GM18909 (cell line): ENCODE measurements at regions not wholly inside any gene's neighbourhood (a gene's known extent, or its start where the extent isn't known, plus 50 kb on each side); places are given as distances from the start of the nearest gene placed in this dataset.
A peak's percentile ranks its signal among the peaks of the same experiment; 100 is the strongest.

Experiments used
- ATAC-seq: cut with Tn5 transposase; IDR thresholded peaks from one replicate; pipeline ENCODE4 v1.9.1; 2021; ENCODE audit warnings: mild to moderate bottlenecking; ENCODE audit not compliant: unreplicated experiment, poor library complexity

DNA sequence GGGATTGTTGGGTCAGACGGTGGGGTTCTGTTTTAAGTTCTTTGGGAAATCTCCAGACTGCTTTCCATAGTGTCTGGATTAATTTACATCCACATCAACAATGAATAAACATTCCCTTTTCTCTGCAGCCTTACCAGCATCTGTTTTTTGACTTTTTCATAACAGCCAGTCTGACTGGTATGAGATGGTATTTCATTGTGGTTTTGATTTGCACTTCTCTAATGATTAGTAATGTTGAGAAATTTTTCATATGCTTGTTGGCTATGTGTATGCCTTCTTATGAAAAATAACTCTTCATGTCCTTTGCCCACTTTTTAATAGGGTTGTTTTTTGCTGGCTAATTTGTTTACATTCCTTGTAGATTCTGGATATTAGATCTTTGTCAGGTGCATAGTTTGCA, 140.8 kb upstream of the CNTN1 start:
- no peak for ATAC-seq

DNA sequence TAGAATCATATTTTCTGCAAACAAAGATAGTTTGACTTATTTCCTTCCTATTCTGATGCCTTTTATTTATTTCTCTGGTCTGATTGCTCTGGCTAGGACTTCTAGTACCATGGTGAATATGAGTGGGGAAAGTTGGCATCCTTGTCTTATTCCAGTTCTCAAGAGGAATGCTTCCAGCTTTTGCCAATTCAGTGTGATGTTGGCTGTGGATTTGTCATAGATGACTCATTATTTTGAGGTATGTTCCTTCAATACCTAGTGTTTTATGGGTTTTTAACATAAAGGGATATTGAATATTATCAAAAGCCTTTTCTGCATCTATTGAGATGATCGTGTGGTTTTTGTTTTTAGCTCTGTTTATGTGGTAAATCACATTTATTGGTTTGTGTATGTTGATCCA, 139.4 kb upstream of the CNTN1 start:
- no peak for ATAC-seq

GRCh38 chr12:40557980-40558379, 134.3 kb upstream of the CNTN1 start:
- ATAC-seq, result no peak

DNA sequence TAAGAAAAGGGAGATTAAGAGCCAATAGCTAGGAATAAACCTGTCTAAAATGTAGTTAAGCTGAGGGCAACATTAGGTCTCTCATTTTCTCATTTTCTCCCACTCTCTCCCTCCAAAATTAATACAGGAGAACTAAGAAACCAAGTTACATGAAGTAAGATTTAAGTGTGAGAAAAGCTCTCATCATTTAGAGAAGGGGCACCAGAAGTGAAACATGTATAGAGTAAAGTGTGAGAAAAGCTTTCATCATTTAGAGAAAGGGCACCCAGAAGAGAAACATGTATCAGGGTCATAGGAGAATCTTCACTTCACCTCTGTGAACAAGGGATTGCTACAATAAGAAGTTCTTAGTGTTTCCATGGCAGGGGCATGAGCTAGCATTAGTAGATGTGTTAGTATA, 132.4 kb upstream of the CNTN1 start:
- peak; percentile 61 for ATAC-seq

DNA sequence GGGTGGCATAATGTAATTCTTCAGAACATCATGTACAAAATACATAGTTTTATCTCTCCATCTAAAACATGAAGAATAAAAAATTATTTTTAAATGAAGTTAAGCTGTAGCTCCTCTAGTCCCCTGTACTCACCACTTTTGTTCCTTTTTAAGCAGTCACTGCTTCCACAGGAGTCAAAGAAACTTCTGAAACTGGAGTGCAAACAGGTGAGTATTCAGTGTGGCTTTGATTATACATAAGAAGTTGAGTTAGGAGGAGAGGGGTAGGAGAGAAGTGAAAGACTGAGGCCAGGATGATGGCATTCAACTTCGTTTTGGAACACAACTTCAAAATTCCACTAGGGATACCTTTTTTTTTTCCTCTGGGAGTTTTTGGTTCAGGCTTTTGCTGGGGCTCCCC, 131.4 kb upstream of the CNTN1 start:
- peak; percentile 43 for ATAC-seq

DNA sequence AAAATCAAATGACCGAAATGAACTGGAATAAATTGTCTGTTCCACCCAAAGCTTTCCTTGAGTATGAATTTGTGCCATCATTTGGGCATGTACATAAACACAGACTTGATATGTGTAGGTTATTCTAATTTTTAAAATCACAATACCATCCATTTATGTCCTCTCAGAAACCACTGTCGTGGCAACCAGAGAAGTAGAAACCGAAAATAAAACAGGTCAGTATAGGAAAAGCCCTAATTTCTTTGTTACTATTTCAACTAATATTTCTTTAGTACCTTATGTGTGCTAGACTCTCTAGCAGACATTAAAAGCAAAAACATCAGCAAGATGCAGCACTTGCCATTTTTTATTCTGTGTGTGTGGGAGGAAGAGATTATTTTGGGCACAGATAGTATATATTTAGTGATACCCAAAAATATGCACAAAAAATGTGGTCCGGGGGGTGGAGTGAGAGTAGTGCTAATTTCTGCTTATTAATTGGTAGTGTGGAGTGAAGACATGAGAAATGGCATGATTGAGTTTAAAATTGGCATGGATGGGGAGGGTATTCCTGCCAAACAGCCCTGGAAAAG, 130.8 kb upstream of the CNTN1 start:
- ATAC-seq, result peak; percentile 52

- no peak for ATAC-seq
Observed at GRCh38 chr12:40565029-40565633, 127.1 kb upstream of the CNTN1 start.

DNA sequence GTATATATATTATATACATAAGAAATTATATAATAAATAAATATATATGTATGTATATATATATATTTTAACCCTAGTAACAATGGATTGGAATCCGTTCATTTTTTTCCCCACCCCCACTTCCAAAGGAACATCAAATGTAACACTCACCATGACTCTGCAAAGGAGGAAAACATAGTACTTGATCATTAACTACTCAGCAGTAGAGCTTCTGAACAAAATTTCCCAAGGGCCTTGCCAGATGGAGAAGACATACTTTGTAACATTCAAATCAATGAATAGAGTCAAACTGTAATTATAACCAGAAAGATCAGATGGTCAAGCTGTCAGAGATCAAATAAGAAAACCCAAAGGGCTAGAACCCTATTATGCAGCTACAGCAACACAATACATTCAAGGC, 126.0 kb upstream of the CNTN1 start:
- ATAC-seq, result no peak

- no peak for ATAC-seq
Observed at GRCh38 chr12:40569626-40570179, 122.5 kb upstream of the CNTN1 start.

DNA sequence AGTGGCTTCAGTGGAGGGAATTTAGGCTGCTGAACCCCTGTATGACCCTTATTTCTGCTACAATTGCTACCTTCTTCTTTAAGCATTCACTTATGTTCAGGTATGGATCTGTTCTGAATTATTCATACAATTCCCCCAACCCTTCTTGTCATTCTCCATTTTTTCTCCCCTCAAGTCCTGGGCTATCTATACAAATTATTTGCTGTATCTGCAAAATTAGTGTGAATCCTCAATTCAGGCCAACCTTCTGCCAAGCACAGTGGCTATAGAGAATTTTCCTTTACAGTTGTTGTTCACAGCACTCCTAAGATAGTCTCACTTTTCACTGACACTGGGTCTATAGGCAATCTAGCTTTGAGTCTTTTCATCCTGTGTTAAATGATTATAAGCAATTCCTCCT, 119.2 kb upstream of the CNTN1 start:
- ATAC-seq, result no peak

DNA sequence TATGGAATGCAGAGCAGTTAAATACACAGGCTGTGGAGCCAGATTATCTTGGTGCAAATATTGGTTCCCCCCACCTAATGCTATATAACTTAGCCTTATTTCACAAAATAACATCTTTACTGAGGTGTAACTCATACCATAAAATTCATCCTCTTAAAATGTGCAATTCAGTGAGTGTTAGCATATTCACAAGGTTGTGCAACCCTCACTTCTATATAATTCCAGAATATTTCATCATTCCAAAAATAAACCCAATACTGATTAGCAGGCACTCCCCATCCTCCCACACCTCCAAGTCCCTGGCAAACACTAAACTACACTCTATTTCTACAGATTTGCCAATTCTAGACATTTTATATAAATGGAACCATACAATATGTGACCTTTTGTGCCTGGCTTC, 116.3 kb upstream of the CNTN1 start:
- ATAC-seq, result no peak

DNA sequence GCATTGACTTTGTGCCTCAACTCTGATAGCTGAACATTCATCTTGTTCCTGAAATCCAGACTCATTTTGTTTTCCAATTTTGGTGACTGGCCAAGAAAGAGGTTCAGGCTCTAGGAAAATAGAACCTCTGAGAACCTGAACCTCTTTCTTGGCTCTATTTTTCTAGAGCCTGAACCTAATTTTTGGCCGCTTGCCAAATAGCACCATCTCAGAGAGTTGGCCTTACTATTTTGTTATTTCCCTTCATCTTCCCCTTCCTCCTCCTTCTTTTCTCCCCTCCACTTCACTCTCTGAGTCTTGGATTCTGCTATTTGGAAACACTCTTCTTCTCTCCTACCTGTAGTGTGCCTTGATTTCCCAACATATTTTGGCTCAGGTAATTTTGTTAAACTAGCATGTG, 114.4 kb upstream of the CNTN1 start:
- no peak for ATAC-seq

DNA sequence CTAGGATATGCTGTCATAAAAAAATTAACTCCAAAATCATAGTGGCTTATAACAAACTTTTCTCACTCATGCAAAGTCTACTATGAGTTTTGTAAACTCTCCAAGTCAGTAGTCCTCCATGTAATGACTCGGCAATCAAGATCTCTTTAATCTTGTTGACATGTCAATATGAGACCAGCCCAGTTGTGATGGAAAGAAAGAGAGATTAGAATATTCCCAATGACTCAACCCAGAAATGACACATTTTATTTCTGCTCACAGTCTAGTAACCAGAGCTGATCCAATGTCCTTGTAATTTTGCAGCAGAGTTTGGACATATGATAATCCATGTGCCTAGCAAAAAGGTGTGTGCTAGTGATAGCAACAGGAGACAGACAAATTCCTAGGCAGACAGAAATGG, 112.6 kb upstream of the CNTN1 start:
- no peak for ATAC-seq

DNA sequence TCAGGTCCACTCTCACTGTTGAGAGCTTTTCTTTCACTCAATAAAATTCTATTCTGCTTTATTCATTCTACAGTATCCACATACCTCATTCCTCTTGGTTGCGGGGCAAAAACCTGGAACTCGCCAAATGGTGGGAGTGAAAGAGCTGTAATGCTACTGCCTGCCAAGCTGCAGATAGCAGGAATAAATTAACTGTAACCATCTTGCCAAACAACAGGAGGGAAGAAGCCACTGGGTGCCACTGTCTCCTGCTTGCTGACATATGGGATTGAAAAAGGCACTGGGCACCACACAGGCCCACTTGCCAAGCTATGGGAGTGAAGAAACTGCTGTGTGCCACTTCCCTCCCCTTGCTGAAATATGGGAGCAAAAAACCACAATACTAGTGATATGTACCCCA, 111.9 kb upstream of the CNTN1 start:
- no peak for ATAC-seq

DNA sequence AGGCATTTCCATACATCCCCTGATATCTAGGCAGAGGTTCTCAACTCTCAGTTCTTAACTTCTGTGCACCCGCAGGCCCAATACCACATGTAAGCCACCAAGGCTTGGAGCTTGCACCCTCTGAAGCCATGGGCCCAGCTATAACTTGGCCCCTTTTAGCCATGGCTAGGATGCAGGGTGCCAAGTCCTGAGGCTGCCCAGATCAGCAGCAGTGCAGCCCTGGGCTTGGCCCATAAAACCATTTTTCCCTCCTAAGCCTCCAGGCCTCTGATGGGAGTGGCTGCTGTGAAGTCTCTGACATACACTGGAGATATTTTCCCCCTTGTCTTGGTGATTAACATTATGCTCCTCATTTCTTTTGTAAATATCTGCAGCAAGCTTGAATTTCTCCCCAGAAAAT, 110.3 kb upstream of the CNTN1 start:
- no peak for ATAC-seq

DNA sequence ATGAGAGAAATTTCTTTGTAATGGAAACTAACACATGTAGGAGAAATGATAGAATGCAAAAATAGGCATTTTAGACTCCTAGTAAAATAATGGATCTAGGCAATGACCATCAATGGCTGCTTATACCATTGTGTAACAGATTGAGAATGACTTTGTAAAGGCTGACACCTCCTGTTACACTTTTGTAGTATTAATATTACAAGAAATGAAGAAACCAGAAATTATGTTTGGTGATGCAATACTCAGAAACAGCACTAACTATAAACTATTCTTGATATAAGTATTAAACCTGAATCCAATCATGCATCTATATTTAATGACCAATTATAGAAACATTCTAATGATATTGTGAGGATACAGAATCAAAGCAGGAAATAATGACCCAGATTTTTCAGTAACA, 108.5 kb upstream of the CNTN1 start:
- no peak for ATAC-seq

DNA sequence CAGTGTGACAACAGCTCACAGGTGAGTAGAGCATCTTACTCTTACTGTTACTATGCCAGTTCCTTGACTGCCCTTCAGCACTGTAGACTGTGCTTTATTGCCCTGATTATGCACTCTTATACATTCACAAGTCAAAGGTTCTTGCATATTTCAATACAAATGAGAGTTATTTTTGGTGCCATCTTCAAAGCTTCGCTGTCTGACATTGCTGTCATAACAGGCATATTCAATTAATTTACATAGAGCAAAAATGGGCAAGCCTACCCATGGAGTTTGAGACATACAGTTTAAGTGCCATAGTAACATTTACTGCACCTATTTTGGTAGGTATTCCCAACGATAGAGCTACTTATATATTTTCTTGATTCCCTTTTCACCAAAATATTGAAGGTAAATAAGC, 107.5 kb upstream of the CNTN1 start:
- ATAC-seq, result no peak

DNA sequence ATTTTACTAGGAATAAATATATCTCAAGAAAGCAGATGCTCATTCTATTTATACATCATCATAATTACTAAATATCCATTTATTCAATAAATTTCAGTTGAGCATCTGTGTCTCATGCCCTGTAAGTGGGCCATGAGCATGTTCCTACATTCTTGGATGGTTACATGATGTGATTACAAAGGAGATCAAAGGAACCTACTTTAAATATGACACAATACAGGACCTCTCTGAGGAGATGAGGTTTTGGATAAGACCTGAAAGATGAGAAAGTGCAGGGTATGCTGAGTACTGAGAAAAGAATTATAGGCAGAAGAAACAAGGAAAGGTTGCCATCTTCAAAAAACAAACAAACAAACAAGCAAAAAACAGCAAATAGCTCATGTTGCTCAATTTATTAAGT, 105.4 kb upstream of the CNTN1 start:
- ATAC-seq, result no peak

GRCh38 chr12:40587421-40587820, 104.8 kb upstream of the CNTN1 start:
- no peak for ATAC-seq

DNA sequence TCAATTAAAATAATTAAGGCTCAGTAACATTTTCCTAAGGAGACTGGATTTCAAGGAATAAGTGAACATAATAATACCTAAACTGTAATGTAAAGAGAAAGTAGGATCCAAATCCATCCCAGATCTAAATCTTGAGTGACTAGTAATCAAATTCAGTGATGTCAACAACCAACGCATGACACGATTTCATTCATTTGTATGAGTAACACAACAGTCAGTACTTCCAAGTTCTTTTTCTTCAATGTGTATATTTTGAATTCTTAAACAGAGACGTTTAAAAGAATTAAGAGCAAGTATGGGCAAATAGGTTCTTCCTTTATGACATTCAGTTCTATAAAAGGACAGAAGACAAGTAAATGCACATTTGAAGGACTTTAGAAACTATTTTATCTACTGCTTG, 104.3 kb upstream of the CNTN1 start:
- no peak for ATAC-seq

DNA sequence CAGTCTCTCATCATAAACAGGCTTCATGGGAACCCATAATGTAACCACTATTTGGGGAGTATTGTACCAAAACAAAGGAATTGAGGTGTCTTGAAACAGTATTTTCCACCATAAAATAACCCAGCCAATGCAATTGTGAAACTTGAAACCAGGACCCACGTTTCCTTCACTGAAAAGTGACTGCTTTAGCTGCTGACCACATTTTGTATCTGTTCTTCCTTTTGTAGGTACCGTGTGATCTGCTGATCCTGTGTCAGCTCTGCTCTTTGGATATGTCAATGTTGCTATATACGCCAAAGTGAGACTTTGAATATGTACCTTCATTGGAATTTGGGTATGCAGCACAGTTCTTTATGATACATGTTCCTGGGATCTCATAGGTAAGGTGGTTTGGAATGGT, 95.1 kb upstream of the CNTN1 start:
- no peak for ATAC-seq

GRCh38 chr12:40598073-40598472, 94.2 kb upstream of the CNTN1 start:
- ATAC-seq, result no peak
